Endothelial cell (in vitro differentiated cells): ENCODE measurements at regions not wholly inside any gene's neighbourhood (a gene's known extent, or its start where the extent isn't known, plus 50 kb on each side); places are given as distances from the start of the nearest gene placed in this dataset.

Source experiments
- DNase-seq: peaks from one replicate; pipeline ENCODE4 v3.0.0; 2021; ENCODE audit warnings: low spot score
- H3K27ac Mint-ChIP-seq: one replicate; pipeline ENCODE4 v1.8.0; 2021; ENCODE audit warnings: mixed read lengths, inconsistent platforms; ENCODE audit not compliant: unreplicated experiment
- H3K27me3 Mint-ChIP-seq: one replicate; pipeline ENCODE4 v1.8.0; 2021; ENCODE audit warnings: mild to moderate bottlenecking, moderate library complexity, mixed read lengths, inconsistent platforms; ENCODE audit not compliant: unreplicated experiment
- H3K36me3 Mint-ChIP-seq: one replicate; pipeline ENCODE4 v1.8.0; 2021; ENCODE audit warnings: mild to moderate bottlenecking, low read depth, mixed read lengths, inconsistent platforms; ENCODE audit not compliant: unreplicated experiment
- H3K4me1 Mint-ChIP-seq: one replicate; pipeline ENCODE4 v1.8.0; 2021; ENCODE audit warnings: mild to moderate bottlenecking, mixed read lengths, inconsistent platforms; ENCODE audit not compliant: unreplicated experiment
- H3K4me3 Mint-ChIP-seq: one replicate; pipeline ENCODE4 v1.8.0; 2021; ENCODE audit warnings: mild to moderate bottlenecking, mixed read lengths, inconsistent platforms; ENCODE audit not compliant: unreplicated experiment
- H3K9me3 Mint-ChIP-seq: one replicate; pipeline ENCODE4 v1.8.0; 2021; ENCODE audit warnings: mixed read lengths, inconsistent platforms; ENCODE audit not compliant: unreplicated experiment
- CTCF ChIP-seq: fragments of 200-600 bp; sonication (generic); IDR thresholded peaks from one replicate; pipeline ENCODE4 v1.5.0; 2021; ENCODE audit warnings: antibody characterized with exemption; ENCODE audit not compliant: unreplicated experiment

GRCh38 chr7:42574685-42575084 lies 337.2 kb downstream of the C7orf25 start:
- no peak for DNase-seq
- no peaks in the 10 kb centered on the region for H3K36me3 Mint-ChIP-seq
- no peak for TF ChIP-seq CTCF
- no peak overlapping the region for H3K27ac Mint-ChIP-seq
- no peaks in the 10 kb centered on the region for H3K9me3 Mint-ChIP-seq
- no peaks in the 10 kb centered on the region for H3K27me3 Mint-ChIP-seq
- no peak overlapping the region for H3K4me3 Mint-ChIP-seq
- no peaks in the 10 kb centered on the region for H3K4me1 Mint-ChIP-seq

- no peak for TF ChIP-seq CTCF
- no peak for DNase-seq
- Mint-ChIP-seq H3K4me1 (no peaks in the 10 kb centered on the region), H3K27me3 (no peaks in the 10 kb centered on the region), H3K36me3 (no peaks in the 10 kb centered on the region), H3K9me3 (no peaks in the 10 kb centered on the region), H3K4me3 (no peak overlapping the region), H3K27ac (no peak overlapping the region)
These were observed 337.1 kb upstream of the GLI3 start for GRCh38 chr7:42573881-42574672.

GRCh38 chr7:42572561-42572960 lies 335.6 kb upstream of the GLI3 start:
- DNase-seq, result no peak
- Mint-ChIP-seq H3K9me3 (no peaks in the 10 kb centered on the region), H3K4me3 (no peak overlapping the region), H3K27ac (no peak overlapping the region), H3K36me3 (no peaks in the 10 kb centered on the region), H3K27me3 (no peaks in the 10 kb centered on the region), H3K4me1 (no peaks in the 10 kb centered on the region)
- TF ChIP-seq CTCF, result no peak

- Mint-ChIP-seq H3K27me3 (no peaks in the 10 kb centered on the region), H3K4me3 (no peak overlapping the region), H3K4me1 (no peaks in the 10 kb centered on the region), H3K27ac (no peak overlapping the region), H3K9me3 (no peaks in the 10 kb centered on the region), H3K36me3 (no peaks in the 10 kb centered on the region)
- DNase-seq, result no peak
- no peak for TF ChIP-seq CTCF
These were observed 335.0 kb upstream of the GLI3 start for GRCh38 chr7:42572056-42572455.

- no peak overlapping the region for H3K27ac Mint-ChIP-seq
- no peak for TF ChIP-seq CTCF
- no peaks in the 10 kb centered on the region for H3K27me3 Mint-ChIP-seq
- no peaks in the 10 kb centered on the region for H3K9me3 Mint-ChIP-seq
- no peaks in the 10 kb centered on the region for H3K36me3 Mint-ChIP-seq
- no peaks in the 10 kb centered on the region for H3K4me1 Mint-ChIP-seq
- no peak for DNase-seq
- H3K4me3 Mint-ChIP-seq, result no peak overlapping the region
These were observed 333.9 kb upstream of the GLI3 start for GRCh38 chr7:42570944-42571343.
